ENCODE measurements at regions not wholly inside any gene's neighbourhood (a gene's known extent, or its start where the extent isn't known, plus 50 kb on each side); places are given as distances from the start of the nearest gene placed in this dataset.
"Not testable (repeated sequence)": the region's sequence is repeated elsewhere in the genome, so short reads cannot be mapped to it uniquely, and the experiment has no call there.

- no peaks in the 10 kb centered on the region for H3K36me3 Mint-ChIP-seq
- H3K27ac Mint-ChIP-seq = no peak overlapping the region
- no peak for ATAC-seq (ENCODE audit: low read depth)
- H3K4me1 Mint-ChIP-seq = peaks cover 10% of the 10 kb centered on the region
- no peak overlapping the region for H3K4me3 Mint-ChIP-seq
- H3K27me3 Mint-ChIP-seq = peaks cover 2% of the 10 kb centered on the region
- no peak for DNase-seq (ENCODE audit: low spot score in 2 of 2)
- H3K9me3 Mint-ChIP-seq = no peaks in the 10 kb centered on the region
Measured at GRCh38 chr2:589281-590130, 87.7 kb downstream of the TMEM18 start.

- no peaks in the 10 kb centered on the region for H3K9me3 Mint-ChIP-seq
- no peak overlapping the region for H3K27ac Mint-ChIP-seq
- peaks cover 10% of the 10 kb centered on the region for H3K4me1 Mint-ChIP-seq
- H3K36me3 Mint-ChIP-seq = no peaks in the 10 kb centered on the region
- no peak overlapping the region for H3K4me3 Mint-ChIP-seq
- H3K27me3 Mint-ChIP-seq = no peaks in the 10 kb centered on the region
- DNase-seq (ENCODE audit: low spot score in 2 of 2) = no peak
- no peak for ATAC-seq (ENCODE audit: low read depth)
Measured at GRCh38 chr2:588074-588645, 89.0 kb downstream of the TMEM18 start.

GRCh38 chr2:587087-587960 lies 89.9 kb downstream of the TMEM18 start:
- ATAC-seq (ENCODE audit: low read depth) (no peak), DNase-seq (ENCODE audit: low spot score in 2 of 2) (no peak)
- H3K4me3 Mint-ChIP-seq = no peak overlapping the region
- peaks cover 10% of the 10 kb centered on the region for H3K4me1 Mint-ChIP-seq
- no peak overlapping the region for H3K27ac Mint-ChIP-seq
- H3K36me3 Mint-ChIP-seq = no peaks in the 10 kb centered on the region
- no peaks in the 10 kb centered on the region for H3K9me3 Mint-ChIP-seq
- H3K27me3 Mint-ChIP-seq = no peaks in the 10 kb centered on the region

GRCh38 chr2:586641-587076 lies 90.5 kb downstream of the TMEM18 start:
- no peaks in the 10 kb centered on the region for H3K36me3 Mint-ChIP-seq
- H3K27ac Mint-ChIP-seq = no peak overlapping the region
- no peak overlapping the region for H3K4me3 Mint-ChIP-seq
- H3K9me3 Mint-ChIP-seq = no peaks in the 10 kb centered on the region
- H3K4me1 Mint-ChIP-seq = peaks cover 10% of the 10 kb centered on the region
- no peaks in the 10 kb centered on the region for H3K27me3 Mint-ChIP-seq
- ATAC-seq (ENCODE audit: low read depth) (no peak), DNase-seq (ENCODE audit: low spot score in 2 of 2) (no peak)

- Mint-ChIP-seq H3K9me3 (no peaks in the 10 kb centered on the region), H3K27ac (no peak overlapping the region), H3K4me3 (peak overlapping the region; percentile 65), H3K36me3 (no peaks in the 10 kb centered on the region), H3K4me1 (peaks cover 10% of the 10 kb centered on the region), H3K27me3 (peaks cover 1% of the 10 kb centered on the region)
- peak; percentile 20 to 27 for DNase-seq (ENCODE audit: low spot score in 2 of 2)
- peak; percentile 96 for ATAC-seq (ENCODE audit: low read depth)
Measured at GRCh38 chr2:584863-585823, 92.1 kb downstream of the TMEM18 start.

GRCh38 chr2:583666-584065 lies 93.5 kb downstream of the TMEM18 start:
- H3K27me3 Mint-ChIP-seq = peaks cover 1% of the 10 kb centered on the region
- H3K4me3 Mint-ChIP-seq = no peak overlapping the region
- no peak overlapping the region for H3K27ac Mint-ChIP-seq
- H3K36me3 Mint-ChIP-seq = no peaks in the 10 kb centered on the region
- H3K9me3 Mint-ChIP-seq = no peaks in the 10 kb centered on the region
- ATAC-seq (ENCODE audit: low read depth) (no peak), DNase-seq (ENCODE audit: low spot score in 2 of 2) (no peak)
- H3K4me1 Mint-ChIP-seq = peaks cover 10% of the 10 kb centered on the region

GRCh38 chr2:582792-583528 lies 94.2 kb downstream of the TMEM18 start:
- Mint-ChIP-seq H3K4me1 (peaks cover 10% of the 10 kb centered on the region), H3K27ac (no peak overlapping the region), H3K9me3 (no peaks in the 10 kb centered on the region), H3K4me3 (no peak overlapping the region), H3K36me3 (no peaks in the 10 kb centered on the region), H3K27me3 (peaks cover 4% of the 10 kb centered on the region)
- ATAC-seq (ENCODE audit: low read depth) (no peak), DNase-seq (ENCODE audit: low spot score in 2 of 2) (no peak)

- not testable (repeated sequence) for H3K27ac Mint-ChIP-seq; H3K27me3 Mint-ChIP-seq; ATAC-seq (ENCODE audit: low read depth); H3K4me3 Mint-ChIP-seq; H3K9me3 Mint-ChIP-seq; DNase-seq (ENCODE audit: low spot score in 2 of 2); H3K36me3 Mint-ChIP-seq
- peaks cover 10% of the 10 kb centered on the region for H3K4me1 Mint-ChIP-seq
Measured at GRCh38 chr2:582289-582688, 94.9 kb downstream of the TMEM18 start.

- Mint-ChIP-seq H3K9me3 (peaks cover 7% of the 10 kb centered on the region), H3K4me1 (peaks cover 4% of the 10 kb centered on the region), H3K36me3 (peaks cover 2% of the 10 kb centered on the region), H3K4me3 (no peak overlapping the region), H3K27me3 (peaks cover 5% of the 10 kb centered on the region), H3K27ac (no peak overlapping the region)
- DNase-seq (ENCODE audit: low spot score in 2 of 2) = no peak
- no peak for ATAC-seq (ENCODE audit: low read depth)
Measured at GRCh38 chr2:579961-580360, 97.2 kb downstream of the TMEM18 start.

- ATAC-seq (ENCODE audit: low read depth) = no peak
- H3K27ac Mint-ChIP-seq = no peak overlapping the region
- H3K9me3 Mint-ChIP-seq = peaks cover 8% of the 10 kb centered on the region
- H3K36me3 Mint-ChIP-seq = peaks cover 2% of the 10 kb centered on the region
- no peak overlapping the region for H3K4me3 Mint-ChIP-seq
- no peaks in the 10 kb centered on the region for H3K4me1 Mint-ChIP-seq
- H3K27me3 Mint-ChIP-seq = peaks cover 5% of the 10 kb centered on the region
- DNase-seq (ENCODE audit: low spot score in 2 of 2) = no peak
Measured at GRCh38 chr2:579351-579886, 97.8 kb downstream of the TMEM18 start.

GRCh38 chr2:576292-576691 lies 100.9 kb downstream of the TMEM18 start:
- H3K27me3 Mint-ChIP-seq = peaks cover 12% of the 10 kb centered on the region
- no peak for ATAC-seq (ENCODE audit: low read depth)

GRCh38 chr2:575727-576236 lies 101.4 kb downstream of the TMEM18 start:
- Mint-ChIP-seq H3K9me3 (peaks cover 19% of the 10 kb centered on the region), H3K4me1 (no peaks in the 10 kb centered on the region), H3K27ac (no peak overlapping the region), H3K36me3 (peaks cover 2% of the 10 kb centered on the region), H3K27me3 (peaks cover 11% of the 10 kb centered on the region), H3K4me3 (no peak overlapping the region)
- ATAC-seq (ENCODE audit: low read depth) (no peak), DNase-seq (ENCODE audit: low spot score in 2 of 2) (no peak)

More at GRCh38 chr2:576292-576691, 100.9 kb downstream of the TMEM18 start:
- Mint-ChIP-seq H3K36me3 (peaks cover 2% of the 10 kb centered on the region), H3K9me3 (peaks cover 16% of the 10 kb centered on the region), H3K27ac (no peak overlapping the region), H3K4me1 (no peaks in the 10 kb centered on the region), H3K4me3 (no peak overlapping the region)
- DNase-seq (ENCODE audit: low spot score in 2 of 2) = no peak
